SK-N-SH treated with all-trans-retinoic acid at 6 μM for 48 hours (cell line): ENCODE measurements at regions not wholly inside any gene's neighbourhood (a gene's known extent, or its start where the extent isn't known, plus 50 kb on each side); places are given as distances from the start of the nearest gene placed in this dataset.

Source experiments
- ATAC-seq: fragments of 200-7000 bp; cut with Tn5 transposase; 3 replicates; pipeline ENCODE4 v1.9.1; 2020; ENCODE audit warnings: mild to moderate bottlenecking, moderate library complexity
- ARNTL ChIP-seq: fragments of 450-650 bp; formaldehyde crosslinking; IDR thresholded peaks from 2 replicates; pipeline ENCODE4 v1.5.0; 2020; ENCODE audit warnings: low read depth, mild to moderate bottlenecking, moderate library complexity, borderline replicate concordance
- BACH2 ChIP-seq: fragments of 250-450 bp; sonication (Bioruptor Pico); IDR thresholded peaks from 2 replicates; pipeline ENCODE4 v1.9.0; 2021; ENCODE audit warnings: mild to moderate bottlenecking, borderline replicate concordance
- CSDC2 ChIP-seq: fragments of 250-450 bp; sonication (Bioruptor Pico); IDR thresholded peaks from 2 replicates; pipeline ENCODE4 v1.5.0; 2020; ENCODE audit warnings: mild to moderate bottlenecking, moderate library complexity
- ESRRG ChIP-seq: fragments of 250-450 bp; sonication (Bioruptor Pico); IDR thresholded peaks from 2 replicates; pipeline ENCODE4 v1.6.1; 2021; ENCODE audit warnings: mild to moderate bottlenecking
- GLIS3 ChIP-seq: fragments of 250-450 bp; sonication (Bioruptor Pico); IDR thresholded peaks from 2 replicates; pipeline ENCODE4 v1.5.0; 2020; ENCODE audit warnings: mild to moderate bottlenecking, moderate library complexity
- ISL1 ChIP-seq: fragments of 250-450 bp; sonication (Bioruptor Pico); IDR thresholded peaks from 2 replicates; pipeline ENCODE4 v2.1.2; 2022; ENCODE audit warnings: mild to moderate bottlenecking, moderate library complexity
- OSR1 ChIP-seq: fragments of 250-450 bp; sonication (Bioruptor Pico); IDR thresholded peaks from 2 replicates; pipeline ENCODE4 v1.8.0; 2022; ENCODE audit warnings: moderate library complexity, mild to moderate bottlenecking, inconsistent platforms
- POU6F1 ChIP-seq: fragments of 250-450 bp; sonication (Bioruptor Pico); IDR thresholded peaks from 2 replicates; pipeline ENCODE4 v1.8.0; 2021; ENCODE audit warnings: low read depth, mild to moderate bottlenecking, moderate library complexity, borderline replicate concordance
- PPARA ChIP-seq: fragments of 250-450 bp; sonication (Bioruptor Pico); IDR thresholded peaks from 2 replicates; pipeline ENCODE4 v1.5.0; 2020; ENCODE audit warnings: mild to moderate bottlenecking, borderline replicate concordance
- RARB ChIP-seq: fragments of 250-450 bp; sonication (Bioruptor Pico); IDR thresholded peaks from 2 replicates; pipeline ENCODE4 v1.8.0; 2021; ENCODE audit warnings: mild to moderate bottlenecking, moderate library complexity
- SNAI2 ChIP-seq: fragments of 250-450 bp; sonication (Bioruptor Pico); IDR thresholded peaks from 2 replicates; pipeline ENCODE4 v1.5.0; 2020; ENCODE audit warnings: mild to moderate bottlenecking, moderate library complexity
- TCF4 ChIP-seq: fragments of 250-450 bp; sonication (Bioruptor Pico); IDR thresholded peaks from 2 replicates; pipeline ENCODE4 v1.8.0; 2021; ENCODE audit warnings: mild to moderate bottlenecking, moderate library complexity, borderline replicate concordance
- TOX ChIP-seq: fragments of 250-450 bp; sonication (Bioruptor Pico); IDR thresholded peaks from 2 replicates; pipeline ENCODE4 v1.8.0; 2021; ENCODE audit warnings: mild to moderate bottlenecking, moderate library complexity, borderline replicate concordance
- ZC3H10 ChIP-seq: fragments of 250-450 bp; sonication (Bioruptor Pico); IDR thresholded peaks from 2 replicates; pipeline ENCODE4 v1.5.1; 2021; ENCODE audit warnings: mild to moderate bottlenecking, moderate library complexity
- ZFP3 ChIP-seq: fragments of 250-450 bp; sonication (Bioruptor Pico); IDR thresholded peaks from 2 replicates; pipeline ENCODE4 v1.5.0; 2020; ENCODE audit warnings: mild to moderate bottlenecking, moderate library complexity
- ZFP30 ChIP-seq: fragments of 450-650 bp; formaldehyde crosslinking; IDR thresholded peaks from 2 replicates; pipeline ENCODE4 v1.5.0; 2022; ENCODE audit warnings: mild to moderate bottlenecking, moderate library complexity
- ZNF565 ChIP-seq: fragments of 450-650 bp; formaldehyde crosslinking; conservative IDR thresholded peaks from 2 replicates; pipeline ENCODE4 v1.5.0; 2020; ENCODE audit warnings: low read depth, mild to moderate bottlenecking, moderate library complexity
- ZNF8 ChIP-seq: fragments of 450-650 bp; formaldehyde crosslinking; IDR thresholded peaks from 2 replicates; pipeline ENCODE4 v1.5.0; 2020; ENCODE audit warnings: mild to moderate bottlenecking, moderate library complexity
- TF ChIP-seq, protein P1 (sequence below): fragments of 250-450 bp; sonication (Bioruptor Pico); IDR thresholded peaks from 2 replicates; pipeline ENCODE4 v1.5.1; 2020; ENCODE audit warnings: low read depth, mild to moderate bottlenecking, moderate library complexity
- TF ChIP-seq, protein P2 (sequence below): fragments of 250-450 bp; sonication (Bioruptor Pico); IDR thresholded peaks from 2 replicates; pipeline ENCODE4 v1.5.1; 2021; ENCODE audit warnings: mild to moderate bottlenecking, moderate library complexity
- TF ChIP-seq, protein P3 (sequence below): fragments of 250-450 bp; sonication (Bioruptor Pico); IDR thresholded peaks from 2 replicates; pipeline ENCODE4 v1.5.0; 2020; ENCODE audit warnings: mild to moderate bottlenecking, moderate library complexity

DNA sequence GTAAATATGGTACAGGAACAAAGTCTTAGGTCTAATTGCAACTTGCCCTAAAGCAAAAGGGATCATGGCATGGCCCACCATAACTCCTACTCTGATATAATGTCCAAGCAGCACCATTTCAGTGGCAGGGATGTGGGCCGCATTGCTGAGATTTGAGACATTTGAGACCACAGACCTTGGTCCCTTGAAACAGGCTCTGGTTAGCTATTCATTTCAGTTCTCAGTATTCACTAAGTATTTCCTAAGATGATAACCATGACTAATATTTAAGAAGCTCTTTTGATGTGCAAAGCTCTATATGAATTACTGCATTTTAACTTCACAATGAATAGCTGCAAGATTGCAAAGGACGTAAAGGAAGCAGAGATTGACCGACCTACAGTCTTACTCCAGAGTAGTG, 471.0 kb downstream of the SHISA9 start (continued):
- TF ChIP-seq CSDC2 (CRISPR knock-in tag) (no peak), ZNF565 (CRISPR knock-in tag) (no peak)

DNA sequence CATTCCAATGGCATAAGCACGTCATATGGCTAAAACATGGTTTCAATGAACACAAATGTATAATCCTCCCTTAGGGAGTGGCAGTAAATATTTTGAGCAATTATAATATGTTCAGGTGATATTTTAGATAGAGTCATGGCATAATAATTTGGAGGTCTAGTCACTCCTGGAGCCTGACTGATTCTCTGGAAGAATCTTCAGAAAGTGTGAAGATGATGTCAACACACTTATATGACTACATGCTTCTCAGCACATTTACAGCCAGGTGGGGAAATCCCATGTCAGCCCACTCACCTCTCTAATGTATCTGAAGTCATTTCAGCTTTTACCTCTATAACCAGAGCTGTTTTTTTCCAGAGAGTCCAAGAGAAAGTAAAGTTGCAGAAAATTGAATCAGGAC, 474.8 kb downstream of the SHISA9 start:
- TF ChIP-seq SNAI2 (no peak), ISL1 (CRISPR knock-in tag) (no peak), ARNTL (CRISPR knock-in tag) (no peak), ESRRG (no peak), ZC3H10 (CRISPR knock-in tag) (no peak), POU6F1 (CRISPR knock-in tag) (no peak), ZNF565 (CRISPR knock-in tag) (no peak), PPARA (CRISPR knock-in tag) (no peak), ZFP3 (no peak), ZNF8 (CRISPR knock-in tag) (no peak), ZFP30 (CRISPR knock-in tag) (no peak), CSDC2 (CRISPR knock-in tag) (no peak)
- TF ChIP-seq, protein P1, sequence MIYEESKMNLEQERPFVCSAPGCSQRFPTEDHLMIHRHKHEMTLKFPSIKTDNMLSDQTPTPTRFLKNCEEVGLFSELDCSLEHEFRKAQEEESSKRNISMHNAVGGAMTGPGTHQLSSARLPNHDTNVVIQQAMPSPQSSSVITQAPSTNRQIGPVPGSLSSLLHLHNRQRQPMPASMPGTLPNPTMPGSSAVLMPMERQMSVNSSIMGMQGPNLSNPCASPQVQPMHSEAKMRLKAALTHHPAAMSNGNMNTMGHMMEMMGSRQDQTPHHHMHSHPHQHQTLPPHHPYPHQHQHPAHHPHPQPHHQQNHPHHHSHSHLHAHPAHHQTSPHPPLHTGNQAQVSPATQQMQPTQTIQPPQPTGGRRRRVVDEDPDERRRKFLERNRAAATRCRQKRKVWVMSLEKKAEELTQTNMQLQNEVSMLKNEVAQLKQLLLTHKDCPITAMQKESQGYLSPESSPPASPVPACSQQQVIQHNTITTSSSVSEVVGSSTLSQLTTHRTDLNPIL (CRISPR knock-in tag): no peak
- TF ChIP-seq, protein P2, sequence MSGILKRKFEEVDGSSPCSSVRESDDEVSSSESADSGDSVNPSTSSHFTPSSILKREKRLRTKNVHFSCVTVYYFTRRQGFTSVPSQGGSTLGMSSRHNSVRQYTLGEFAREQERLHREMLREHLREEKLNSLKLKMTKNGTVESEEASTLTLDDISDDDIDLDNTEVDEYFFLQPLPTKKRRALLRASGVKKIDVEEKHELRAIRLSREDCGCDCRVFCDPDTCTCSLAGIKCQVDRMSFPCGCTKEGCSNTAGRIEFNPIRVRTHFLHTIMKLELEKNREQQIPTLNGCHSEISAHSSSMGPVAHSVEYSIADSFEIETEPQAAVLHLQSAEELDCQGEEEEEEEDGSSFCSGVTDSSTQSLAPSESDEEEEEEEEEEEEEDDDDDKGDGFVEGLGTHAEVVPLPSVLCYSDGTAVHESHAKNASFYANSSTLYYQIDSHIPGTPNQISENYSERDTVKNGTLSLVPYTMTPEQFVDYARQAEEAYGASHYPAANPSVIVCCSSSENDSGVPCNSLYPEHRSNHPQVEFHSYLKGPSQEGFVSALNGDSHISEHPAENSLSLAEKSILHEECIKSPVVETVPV (CRISPR knock-in tag): no peak
- TF ChIP-seq, protein P3, sequence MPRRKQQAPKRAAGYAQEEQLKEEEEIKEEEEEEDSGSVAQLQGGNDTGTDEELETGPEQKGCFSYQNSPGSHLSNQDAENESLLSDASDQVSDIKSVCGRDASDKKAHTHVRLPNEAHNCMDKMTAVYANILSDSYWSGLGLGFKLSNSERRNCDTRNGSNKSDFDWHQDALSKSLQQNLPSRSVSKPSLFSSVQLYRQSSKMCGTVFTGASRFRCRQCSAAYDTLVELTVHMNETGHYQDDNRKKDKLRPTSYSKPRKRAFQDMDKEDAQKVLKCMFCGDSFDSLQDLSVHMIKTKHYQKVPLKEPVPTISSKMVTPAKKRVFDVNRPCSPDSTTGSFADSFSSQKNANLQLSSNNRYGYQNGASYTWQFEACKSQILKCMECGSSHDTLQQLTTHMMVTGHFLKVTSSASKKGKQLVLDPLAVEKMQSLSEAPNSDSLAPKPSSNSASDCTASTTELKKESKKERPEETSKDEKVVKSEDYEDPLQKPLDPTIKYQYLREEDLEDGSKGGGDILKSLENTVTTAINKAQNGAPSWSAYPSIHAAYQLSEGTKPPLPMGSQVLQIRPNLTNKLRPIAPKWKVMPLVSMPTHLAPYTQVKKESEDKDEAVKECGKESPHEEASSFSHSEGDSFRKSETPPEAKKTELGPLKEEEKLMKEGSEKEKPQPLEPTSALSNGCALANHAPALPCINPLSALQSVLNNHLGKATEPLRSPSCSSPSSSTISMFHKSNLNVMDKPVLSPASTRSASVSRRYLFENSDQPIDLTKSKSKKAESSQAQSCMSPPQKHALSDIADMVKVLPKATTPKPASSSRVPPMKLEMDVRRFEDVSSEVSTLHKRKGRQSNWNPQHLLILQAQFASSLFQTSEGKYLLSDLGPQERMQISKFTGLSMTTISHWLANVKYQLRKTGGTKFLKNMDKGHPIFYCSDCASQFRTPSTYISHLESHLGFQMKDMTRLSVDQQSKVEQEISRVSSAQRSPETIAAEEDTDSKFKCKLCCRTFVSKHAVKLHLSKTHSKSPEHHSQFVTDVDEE (CRISPR knock-in tag): no peak
- no peak for ATAC-seq

- ATAC-seq: no peak
- TF ChIP-seq OSR1 (no peak), GLIS3 (CRISPR knock-in tag) (no peak), POU6F1 (CRISPR knock-in tag) (no peak), RARB (CRISPR knock-in tag) (no peak), PPARA (CRISPR knock-in tag) (no peak), ISL1 (CRISPR knock-in tag) (no peak), ZNF8 (CRISPR knock-in tag) (no peak), ARNTL (CRISPR knock-in tag) (no peak), SNAI2 (no peak), BACH2 (CRISPR knock-in tag) (no peak), TOX (CRISPR knock-in tag) (no peak), TCF4 (no peak), ZC3H10 (CRISPR knock-in tag) (no peak), ESRRG (no peak)
- TF ChIP-seq, protein P3 (CRISPR knock-in tag): no peak
These were observed 475.7 kb downstream of the SHISA9 start for GRCh38 chr16:13377143-13377542.
